ENCODE measurements at regions not wholly inside any gene's neighbourhood (a gene's known extent, or its start where the extent isn't known, plus 50 kb on each side); places are given as distances from the start of the nearest gene placed in this dataset.

DNA sequence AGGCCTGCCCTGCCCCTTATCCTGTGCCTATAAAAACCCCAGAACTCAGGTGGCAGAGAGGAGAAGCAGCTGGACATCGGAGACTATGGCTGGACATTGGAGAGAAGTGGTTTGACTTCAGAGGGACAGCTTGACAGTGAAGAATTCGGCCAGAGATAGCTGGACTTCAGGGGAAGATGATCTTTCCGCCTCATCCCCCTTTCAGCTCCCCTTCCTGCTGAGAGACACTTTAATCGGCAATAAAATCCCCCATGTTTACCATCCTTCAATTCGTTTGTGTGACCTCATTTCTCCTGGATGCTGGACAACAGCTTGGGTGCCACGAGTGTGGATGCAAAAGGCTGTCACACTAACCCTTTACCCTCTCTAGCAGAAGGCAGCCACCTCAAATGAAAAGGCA is 134.1 kb upstream of the TUT7 start:
- TF ChIP-seq, protein P1, sequence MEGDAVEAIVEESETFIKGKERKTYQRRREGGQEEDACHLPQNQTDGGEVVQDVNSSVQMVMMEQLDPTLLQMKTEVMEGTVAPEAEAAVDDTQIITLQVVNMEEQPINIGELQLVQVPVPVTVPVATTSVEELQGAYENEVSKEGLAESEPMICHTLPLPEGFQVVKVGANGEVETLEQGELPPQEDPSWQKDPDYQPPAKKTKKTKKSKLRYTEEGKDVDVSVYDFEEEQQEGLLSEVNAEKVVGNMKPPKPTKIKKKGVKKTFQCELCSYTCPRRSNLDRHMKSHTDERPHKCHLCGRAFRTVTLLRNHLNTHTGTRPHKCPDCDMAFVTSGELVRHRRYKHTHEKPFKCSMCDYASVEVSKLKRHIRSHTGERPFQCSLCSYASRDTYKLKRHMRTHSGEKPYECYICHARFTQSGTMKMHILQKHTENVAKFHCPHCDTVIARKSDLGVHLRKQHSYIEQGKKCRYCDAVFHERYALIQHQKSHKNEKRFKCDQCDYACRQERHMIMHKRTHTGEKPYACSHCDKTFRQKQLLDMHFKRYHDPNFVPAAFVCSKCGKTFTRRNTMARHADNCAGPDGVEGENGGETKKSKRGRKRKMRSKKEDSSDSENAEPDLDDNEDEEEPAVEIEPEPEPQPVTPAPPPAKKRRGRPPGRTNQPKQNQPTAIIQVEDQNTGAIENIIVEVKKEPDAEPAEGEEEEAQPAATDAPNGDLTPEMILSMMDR (IDR thresholded peaks at IDR 0.05; ENCODE audit: insufficient read depth, low read depth, low read length) = no peak
- TF ChIP-seq EZH2 (IDR thresholded peaks at IDR 0.05; ENCODE audit: insufficient read depth, low read length) = no peak

Data from astrocyte (in vitro differentiated cells and primary cell).